IMR-90 (cell line): ENCODE measurements at regions not wholly inside any gene's neighbourhood (a gene's known extent, or its start where the extent isn't known, plus 50 kb on each side); places are given as distances from the start of the nearest gene placed in this dataset.

Source experiments
- ATAC-seq: fragments of 200-7000 bp; cut with Tn5 transposase; 2 replicates; pipeline ENCODE4 v1.9.1; 2020; ENCODE audit warnings: low read depth, mild to moderate bottlenecking, moderate library complexity
- BruUV-seq: library from RNA; stranded (reverse); fragments of 400-500 nt; replicated peaks from 2 replicates; lab custom pipeline; 2021; lab: Mats Ljungman, UMichigan
- CTCF ChIA-PET: fragments of 300-600 bp; formaldehyde crosslinking; extraction: SDS; loops from one replicate; lab custom pipeline; 2021; ENCODE audit warnings: antibody characterized with exemption; lab: Yijun Ruan, JAX
- POLR2A ChIA-PET: fragments of 300-600 bp; sonication (Branson Sonifier 250); formaldehyde crosslinking; loops from one replicate; lab custom pipeline; 2022; ENCODE audit warnings: antibody characterized with exemption; ENCODE audit not compliant: unreplicated experiment; lab: Charles Lee
- DNase-seq: peaks from one replicate; pipeline ENCODE4 v3.0.0; 2013
- H2AFZ ChIP-seq: replicated peaks from 2 replicates; pipeline ENCODE3; 2013; ENCODE audit warnings: low read length, mild to moderate bottlenecking; ENCODE audit not compliant: poor library complexity
- H2AK5ac ChIP-seq: 2 replicates; pipeline ENCODE4 v1.6.1; 2013; ENCODE audit warnings: low read depth, low read length, inconsistent platforms
- H2AK9ac ChIP-seq: replicated peaks from 2 replicates; pipeline ENCODE3; 2013; ENCODE audit warnings: mild to moderate bottlenecking, low read depth, low read length, moderate library complexity; ENCODE audit not compliant: poor library complexity
- H2BK120ac ChIP-seq: 2 replicates; pipeline ENCODE4 v1.6.1; 2013; ENCODE audit warnings: low read depth, low read length, inconsistent platforms
- H2BK15ac ChIP-seq: 3 replicates; pipeline ENCODE4 v1.6.1; 2013; ENCODE audit warnings: low read depth, low read length, inconsistent platforms
- H2BK20ac ChIP-seq: 2 replicates; pipeline ENCODE4 v1.6.1; 2013; ENCODE audit warnings: low read depth, mild to moderate bottlenecking, inconsistent platforms, low read length, moderate library complexity
- H2BK5ac ChIP-seq: 2 replicates; pipeline ENCODE4 v1.6.1; 2013; ENCODE audit warnings: mild to moderate bottlenecking, low read depth, low read length, inconsistent platforms; ENCODE audit not compliant: poor library complexity, severe bottlenecking
- H3K14ac ChIP-seq: replicated peaks from 2 replicates; pipeline ENCODE4 v1.6.1; 2013; ENCODE audit warnings: low read depth, low read length, inconsistent platforms
- H3K18ac ChIP-seq: 2 replicates; pipeline ENCODE4 v1.6.1; 2013; ENCODE audit warnings: low read depth, low read length, control low read depth
- H3K23ac ChIP-seq: 2 replicates; pipeline ENCODE4 v1.6.1; 2013; ENCODE audit warnings: low read depth, low read length, inconsistent platforms
- H3K27ac ChIP-seq: 2 replicates; pipeline ENCODE4 v1.5.1; 2013; ENCODE audit warnings: mild to moderate bottlenecking, control low read depth, low read length; ENCODE audit not compliant: insufficient read depth
- H3K27me3 ChIP-seq: 2 replicates; pipeline ENCODE4 v1.6.1; 2013; ENCODE audit warnings: low read length; ENCODE audit not compliant: control insufficient read depth, insufficient read depth
- H3K36me3 ChIP-seq: 2 replicates; pipeline ENCODE4 v1.6.1; 2013; ENCODE audit warnings: low read length, mixed read lengths; ENCODE audit not compliant: control insufficient read depth, insufficient read depth
- H3K4ac ChIP-seq: 2 replicates; pipeline ENCODE4 v1.6.1; 2013; ENCODE audit warnings: low read depth, low read length, inconsistent platforms
- H3K4me1 ChIP-seq: 2 replicates; pipeline ENCODE4 v1.6.1; 2013; ENCODE audit warnings: low read length, mixed read lengths; ENCODE audit not compliant: control insufficient read depth, insufficient read depth
- H3K4me2 ChIP-seq: 2 replicates; pipeline ENCODE4 v1.6.1; 2013; ENCODE audit warnings: low read depth, mild to moderate bottlenecking, control low read depth, low read length, moderate library complexity
- H3K4me3 ChIP-seq: 2 replicates; pipeline ENCODE4 v1.5.1; 2013; ENCODE audit warnings: low read depth, mild to moderate bottlenecking, control low read depth, low read length, moderate library complexity; ENCODE audit not compliant: insufficient read depth
- H3K56ac ChIP-seq: 2 replicates; pipeline ENCODE4 v1.6.1; 2013; ENCODE audit warnings: low read length, inconsistent platforms; ENCODE audit not compliant: insufficient read depth; ENCODE audit errors: extremely low read depth
- H3K79me1 ChIP-seq, 2 experiments: 2 replicates each; pipeline ENCODE4 v1.6.1; 2013; ENCODE audit warnings: low read length in 2 of 2, inconsistent platforms in 1 of 2, low read depth in 1 of 2
- H3K9ac ChIP-seq: 2 replicates; pipeline ENCODE4 v1.6.1; 2013; ENCODE audit warnings: low read depth, low read length, control low read depth
- H3K9me1 ChIP-seq: 2 replicates; pipeline ENCODE4 v1.6.1; 2013; ENCODE audit warnings: low read length, inconsistent platforms; ENCODE audit not compliant: insufficient read depth
- H3K9me3 ChIP-seq: 2 replicates; pipeline ENCODE4 v1.6.1; 2013; ENCODE audit warnings: low read length; ENCODE audit not compliant: control insufficient read depth, insufficient read depth
- H4K20me1 ChIP-seq: 2 replicates; pipeline ENCODE4 v1.6.1; 2013; ENCODE audit warnings: low read length, inconsistent platforms; ENCODE audit not compliant: insufficient read depth
- H4K5ac ChIP-seq: 2 replicates; pipeline ENCODE4 v1.6.1; 2013; ENCODE audit warnings: mild to moderate bottlenecking, low read depth, low read length, control low read depth
- H4K8ac ChIP-seq, 2 experiments: 2 replicates each; pipeline ENCODE4 v1.6.1; 2013; ENCODE audit warnings: low read depth in 2 of 2, low read length in 2 of 2, control low read depth in 1 of 2, inconsistent platforms in 1 of 2
- H4K91ac ChIP-seq: 2 replicates; pipeline ENCODE4 v1.6.1; 2013; ENCODE audit warnings: low read depth, low read length, inconsistent platforms; ENCODE audit not compliant: insufficient read depth
- BHLHE40 ChIP-seq: fragments of 150-350 bp; IDR thresholded peaks from 2 replicates; pipeline ENCODE4 v1.6.1; 2016; ENCODE audit warnings: mild to moderate bottlenecking, low read depth, low read length
- MXI1 ChIP-seq: IDR thresholded peaks from 2 replicates; pipeline ENCODE4 v1.6.1; 2012; ENCODE audit warnings: low read depth, mild to moderate bottlenecking, low read length, moderate library complexity, borderline replicate concordance
- POLR2A ChIP-seq: IDR thresholded peaks from 2 replicates; pipeline ENCODE4 v1.6.1; 2012; ENCODE audit warnings: mild to moderate bottlenecking, low read depth, low read length
- RCOR1 ChIP-seq: IDR thresholded peaks from 2 replicates; pipeline ENCODE4 v1.6.1; 2012; ENCODE audit warnings: mild to moderate bottlenecking, low read length, improper control_type of control experiment; ENCODE audit not compliant: insufficient replicate concordance
- WGBS, 2 experiments: methylation state at CpG; one replicate each; pipeline versions ENCODE4 v1.1.5 to v1.1.7; 2013; ENCODE audit warnings: missing lambda C conversion rate in 2 of 2; ENCODE audit not compliant: insufficient read length in 1 of 2; ENCODE audit errors: extremely low coverage in 2 of 2; 5-methylcytosine and 5-hydroxymethylcytosine counted together
- dilution Hi-C: fragments of 300-500 bp; cut with HindIII; formaldehyde crosslinking; loops from one replicate; pipeline ENCODE4 v1.14.3; 2018; ENCODE audit warnings: low sequenced_read_pairs; ENCODE audit not compliant: unreplicated experiment
- in situ Hi-C: fragments of 300-500 bp; cut with MboI; formaldehyde crosslinking; loops from 3 replicates; pipeline ENCODE4 v1.14.3; 2019; ENCODE audit warnings: low sequenced_read_pairs, inconsistent platforms, mixed read lengths
- intact Hi-C: fragments of 100-400 bp; cut with micrococcal nuclease; formaldehyde crosslinking; loops from 2 replicates; pipeline ENCODE4 v1.10.0; 2022

DNA sequence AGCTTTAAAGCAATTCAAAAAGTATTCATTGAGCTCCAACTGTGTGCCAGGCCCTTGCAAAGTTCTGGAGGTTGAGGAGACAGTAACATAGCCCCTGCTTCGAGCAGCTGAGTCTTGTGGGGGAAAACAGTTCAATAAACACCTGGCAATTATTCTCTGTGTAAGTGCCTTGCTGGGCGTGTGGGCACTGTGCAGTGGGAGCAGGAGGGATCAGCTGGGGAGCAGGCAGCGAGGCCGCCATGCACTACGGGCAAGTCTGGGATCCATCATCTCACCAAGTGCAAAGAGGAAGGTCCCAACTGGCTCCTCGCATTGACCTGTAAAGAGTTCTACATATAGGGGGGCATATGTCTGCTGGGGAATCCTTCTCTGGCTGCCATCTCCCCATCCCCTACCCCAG is 342.2 kb upstream of the HS6ST1 start:
- ATAC-seq (no peak), DNase-seq (no peak)
- no peak overlapping the region for H3K27ac ChIP-seq
- H2AK9ac ChIP-seq = no peak overlapping the region
- ChIA-PET POLR2A (no interaction called here), CTCF (no interaction called here)
- TF ChIP-seq POLR2A (no peak), BHLHE40 (no peak), MXI1 (no peak), RCOR1 (no peak)
- no CpG with 5 or more reads among the region's 6 CpGs for WGBS, 2 experiments
- no peaks in the 10 kb centered on the region for H3K36me3 ChIP-seq
- no peak overlapping the region for H3K4me2 ChIP-seq
- H3K23ac ChIP-seq = no peak overlapping the region
- H2AFZ ChIP-seq = no peak overlapping the region
- BruUV-seq = no TSS peak
- no peaks in the 10 kb centered on the region for H3K79me1 ChIP-seq
- H3K4me3 ChIP-seq = no peak overlapping the region
- H3K4ac ChIP-seq = no peak overlapping the region
- dilution Hi-C loops = no loop called here
- no peak overlapping the region for H3K56ac ChIP-seq
- no peak overlapping the region for H2BK20ac ChIP-seq
- peaks cover 28% of the 10 kb centered on the region for H3K27me3 ChIP-seq
- H2AK5ac ChIP-seq = no peak overlapping the region
- H2BK15ac ChIP-seq = no peak overlapping the region
- no peaks in the 10 kb centered on the region for H4K20me1 ChIP-seq
- no peak overlapping the region for H3K18ac ChIP-seq
- no peaks in the 10 kb centered on the region; the same call in 1 of the 2 replicates for H3K4me1 ChIP-seq
- no peak overlapping the region for H2BK120ac ChIP-seq
- peaks cover 3% of the 10 kb centered on the region; the same call in 1 of the 2 replicates for H3K9me3 ChIP-seq
- H3K9ac ChIP-seq = no peak overlapping the region
- H4K5ac ChIP-seq = no peak overlapping the region
- no peak overlapping the region for H2BK5ac ChIP-seq
- no peaks in the 10 kb centered on the region for H3K9me1 ChIP-seq
- H4K8ac ChIP-seq = no peak overlapping the region
- H3K14ac ChIP-seq = no peak overlapping the region
- in situ Hi-C loops = no loop called here
- H4K91ac ChIP-seq = no peak overlapping the region
- intact Hi-C loops = no loop called here
